SU-DHL-6 (cell line): ENCODE measurements at regions not wholly inside any gene's neighbourhood (a gene's known extent, or its start where the extent isn't known, plus 50 kb on each side); places are given as distances from the start of the nearest gene placed in this dataset.

Source experiments
- H2AFZ ChIP-seq: fragments of 200-600 bp; sonication (generic); 2 replicates; pipeline ENCODE4 v1.6.1; 2014; ENCODE audit warnings: low read depth, mild to moderate bottlenecking, moderate library complexity, mixed read lengths, antibody characterized with exemption, low read length; ENCODE audit not compliant: severe bottlenecking
- H3F3A ChIP-seq: fragments of 200-600 bp; shearing (Covaris generic); 2 replicates; pipeline ENCODE4 v1.6.0; 2016; ENCODE audit warnings: antibody characterized with exemption, mild to moderate bottlenecking; ENCODE audit not compliant: insufficient read depth
- H3K27ac ChIP-seq: fragments of 200-600 bp; sonication (generic); 2 replicates; pipeline ENCODE4 v1.5.1; 2016; ENCODE audit warnings: low read depth, mild to moderate bottlenecking, low read length, moderate library complexity, mixed read lengths
- H3K27me3 ChIP-seq: fragments of 200-600 bp; sonication (generic), shearing (Covaris generic); 2 replicates; pipeline ENCODE4 v1.6.0; 2014; ENCODE audit warnings: mild to moderate bottlenecking, low read length
- H3K36me3 ChIP-seq: fragments of 200-600 bp; sonication (generic); 2 replicates; pipeline ENCODE4 v1.6.1; 2014; ENCODE audit warnings: mild to moderate bottlenecking, low read length, mixed read lengths
- H3K4me2 ChIP-seq: fragments of 300-600, 200-600 bp; shearing (Covaris generic), sonication (generic); 2 replicates; pipeline ENCODE4 v1.6.0; 2014; ENCODE audit warnings: low read length, low read depth, mild to moderate bottlenecking; ENCODE audit not compliant: poor library complexity, severe bottlenecking
- H3K4me3 ChIP-seq: fragments of 200-600 bp; sonication (generic); 2 replicates; pipeline ENCODE4 v1.5.1; 2014; ENCODE audit warnings: antibody characterized with exemption, low read length, mild to moderate bottlenecking, mixed read lengths; ENCODE audit not compliant: insufficient read depth, poor library complexity, severe bottlenecking
- H3K79me2 ChIP-seq: fragments of 200-600 bp; sonication (generic); 2 replicates; pipeline ENCODE4 v1.6.1; 2014; ENCODE audit warnings: mild to moderate bottlenecking, low read length, moderate library complexity; ENCODE audit not compliant: insufficient read depth
- H3K9ac ChIP-seq: fragments of 200-600 bp; sonication (generic); 2 replicates; pipeline ENCODE4 v1.7.0; 2014; ENCODE audit warnings: mild to moderate bottlenecking, low read length
- H3K9me2 ChIP-seq: fragments of 200-600 bp; sonication (generic); replicated peaks from 2 replicates; pipeline ENCODE4 v1.6.1; 2014; ENCODE audit warnings: low read length; ENCODE audit not compliant: insufficient read depth
- H3K9me3 ChIP-seq: fragments of 200-600 bp; sonication (generic); 2 replicates; pipeline ENCODE4 v1.6.1; 2014; ENCODE audit warnings: low read length, mixed read lengths; ENCODE audit not compliant: insufficient read depth
- H4K20me1 ChIP-seq: fragments of 200-600 bp; sonication (generic); 2 replicates; pipeline ENCODE4 v1.6.1; 2014; ENCODE audit warnings: low read depth, mild to moderate bottlenecking, antibody characterized with exemption, low read length, moderate library complexity, mixed read lengths
- CTCF ChIP-seq: fragments of 200-600 bp; sonication (generic); IDR thresholded peaks from one replicate; pipeline ENCODE4 v1.5.1; 2017; ENCODE audit warnings: antibody characterized with exemption, mild to moderate bottlenecking, low read length, moderate library complexity; ENCODE audit not compliant: insufficient read depth, poor library complexity, severe bottlenecking
- EZH2phosphoT487 ChIP-seq: fragments of 200-600 bp; sonication (generic), shearing (Covaris generic); conservative IDR thresholded peaks from 2 replicates; pipeline ENCODE4 v1.6.1; 2018; ENCODE audit warnings: mild to moderate bottlenecking, antibody characterized with exemption, low read length, moderate library complexity, mixed read lengths

DNA sequence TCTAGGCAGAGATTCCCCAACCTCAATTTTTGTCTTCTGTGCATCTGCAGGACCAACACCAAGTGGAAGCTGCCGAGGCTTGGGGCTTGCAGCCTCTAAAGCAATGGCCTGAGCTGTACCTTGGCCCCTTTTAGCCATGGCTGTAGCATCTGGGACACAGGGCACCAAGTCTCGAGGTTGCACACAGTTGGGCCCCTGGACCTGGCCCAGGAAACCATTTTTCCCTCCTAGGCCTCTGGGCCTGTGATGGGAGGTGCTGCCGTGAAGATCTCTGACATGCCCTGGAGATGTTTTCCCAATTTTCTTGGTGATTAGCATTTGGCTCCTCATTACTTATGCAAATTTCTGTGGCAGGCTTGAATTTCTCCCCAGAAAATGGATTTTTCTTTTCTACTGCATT lies 105.7 kb upstream of the LDAH start:
- Histone ChIP-seq H3K36me3 (no peaks in the 10 kb centered on the region), H3K9me3 (peaks cover 5% of the 10 kb centered on the region; the same call in 1 of the 2 replicates), H2AFZ (no peak overlapping the region), H3K27me3 (no peaks in the 10 kb centered on the region), H3K4me2 (no peak overlapping the region), H4K20me1 (no peaks in the 10 kb centered on the region), H3K27ac (no peak overlapping the region), H3F3A (no peaks in the 10 kb centered on the region), H3K4me3 (no peak overlapping the region), H3K9me2 (no peaks in the 10 kb centered on the region; the same call in 1 of the 2 replicates), H3K79me2 (no peaks in the 10 kb centered on the region), H3K9ac (no peak overlapping the region)
- no peak for TF ChIP-seq EZH2phosphoT487
- no peak for TF ChIP-seq CTCF

DNA sequence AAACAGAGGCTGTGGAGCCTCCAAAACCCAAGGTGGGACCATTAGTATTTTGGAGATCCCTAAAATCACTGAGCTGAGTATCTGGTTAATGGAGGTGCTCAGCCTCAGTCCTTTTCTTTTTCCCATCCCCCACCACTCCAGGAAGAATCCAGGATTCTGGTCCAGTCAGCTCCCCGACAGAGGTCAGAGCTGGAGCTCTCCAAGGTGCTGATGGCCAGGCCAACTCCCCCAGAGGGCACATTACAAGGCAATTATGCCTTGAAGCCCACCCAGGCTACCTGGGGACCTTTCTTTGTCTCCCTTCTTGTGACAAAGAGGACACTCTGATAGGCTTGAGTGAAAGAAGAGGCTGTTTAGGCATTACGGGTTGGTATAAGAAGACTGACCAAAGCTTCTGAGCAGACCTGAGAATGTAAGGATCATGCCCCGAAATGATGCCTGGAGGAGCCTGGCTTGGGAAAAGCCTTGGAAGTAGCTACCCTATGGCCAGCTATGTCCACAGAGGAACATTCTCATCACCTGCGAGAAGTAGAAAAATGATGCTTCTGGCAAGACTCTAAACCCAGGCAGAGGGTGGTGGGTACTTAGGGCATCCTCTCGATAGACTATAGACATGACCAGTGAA lies 102.5 kb upstream of the LDAH start:
- Histone ChIP-seq H3K4me3 (no peak overlapping the region), H3K36me3 (no peaks in the 10 kb centered on the region), H3K27me3 (no peaks in the 10 kb centered on the region; the same call in 1 of the 2 replicates)

DNA sequence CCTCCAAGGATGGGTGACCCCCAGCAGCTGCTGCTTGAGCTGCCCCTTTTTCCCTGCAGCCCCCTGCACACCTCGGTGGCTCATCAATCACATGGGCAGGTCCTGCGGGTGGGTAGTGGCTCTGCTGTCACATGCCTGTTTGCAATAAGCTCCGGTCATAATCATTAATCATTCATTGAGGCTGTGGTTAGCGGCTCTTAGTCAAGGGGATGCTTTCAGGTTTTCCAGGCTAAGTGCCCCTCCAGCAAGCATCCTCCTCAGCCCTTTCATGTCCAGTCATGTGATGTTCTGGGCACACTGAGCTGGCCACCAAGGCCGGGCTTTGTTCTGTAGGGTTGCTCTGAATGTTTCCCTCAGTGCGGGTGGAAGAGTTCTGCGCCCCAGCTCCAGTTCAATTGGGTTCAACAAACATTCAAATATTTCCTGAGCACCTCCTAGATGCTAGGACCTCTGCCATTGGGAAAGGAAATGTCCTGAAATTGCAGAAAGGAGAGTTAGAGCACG lies 96.4 kb upstream of the LDAH start:
- Histone ChIP-seq H3K9ac (no peak overlapping the region), H3K36me3 (no peaks in the 10 kb centered on the region), H3K27me3 (peaks cover 4% of the 10 kb centered on the region), H3K79me2 (no peaks in the 10 kb centered on the region), H3F3A (no peaks in the 10 kb centered on the region), H4K20me1 (no peaks in the 10 kb centered on the region), H3K9me2 (no peaks in the 10 kb centered on the region), H2AFZ (no peak overlapping the region), H3K4me2 (no peak overlapping the region), H3K4me3 (no peak overlapping the region), H3K9me3 (no peaks in the 10 kb centered on the region), H3K27ac (no peak overlapping the region)
- TF ChIP-seq CTCF (no peak), EZH2phosphoT487 (no peak)

More for the DNA sequence above, 102.5 kb upstream of the LDAH start:
- Histone ChIP-seq H3F3A (no peaks in the 10 kb centered on the region), H3K9me2 (no peaks in the 10 kb centered on the region; the same call in 1 of the 2 replicates), H3K4me2 (no peak overlapping the region), H4K20me1 (no peaks in the 10 kb centered on the region), H2AFZ (no peak overlapping the region), H3K79me2 (no peaks in the 10 kb centered on the region), H3K9ac (no peak overlapping the region), H3K9me3 (peaks cover 5% of the 10 kb centered on the region; the same call in 1 of the 2 replicates), H3K27ac (no peak overlapping the region)
- TF ChIP-seq EZH2phosphoT487 (no peak), CTCF (no peak)
